Heart right ventricle (tissue), 16 donors: ENCODE measurements at regions not wholly inside any gene's neighbourhood (a gene's known extent, or its start where the extent isn't known, plus 50 kb on each side); places are given as distances from the start of the nearest gene placed in this dataset.

Experiments
- ATAC-seq, 8 donors: fragments of 200-7000 bp; cut with Tn5 transposase; one replicate each; pipeline ENCODE4 v1.9.1; 2020; ENCODE audit warnings: mild to moderate bottlenecking in 8 of 8, moderate library complexity in 8 of 8, moderate number of reproducible peaks in 1 of 8
- DNase-seq, 2 donors: peaks; one replicate each; pipeline ENCODE4 v3.0.0-alpha.2; 2020
- H3K27ac ChIP-seq, 10 donors: fragments of 200-600 bp; sonication (generic) in 2 of 10; one replicate each; pipeline versions ENCODE4 v1.5.0 to v1.8.0; 2020 to 2022; ENCODE audit warnings: mild to moderate bottlenecking in 3 of 10
- H3K27me3 ChIP-seq, 7 donors: fragments of 200-600 bp; one replicate each; pipeline ENCODE4 v1.8.0; 2021 to 2022; ENCODE audit warnings: mild to moderate bottlenecking in 2 of 7
- H3K36me3 ChIP-seq, 9 donors: fragments of 200-600 bp; sonication (generic) in 1 of 9; one replicate each; pipeline versions ENCODE4 v1.5.0 to v1.8.0; 2020 to 2022; ENCODE audit warnings: mild to moderate bottlenecking in 2 of 9
- H3K4me1 ChIP-seq, 9 donors: fragments of 200-600 bp; sonication (generic) in 1 of 9; one replicate each; pipeline versions ENCODE4 v1.5.0 to v1.8.0; 2020 to 2022; ENCODE audit warnings: mild to moderate bottlenecking in 4 of 9
- H3K4me3 ChIP-seq, 10 donors: fragments of 200-600 bp; sonication (generic) in 2 of 10; one replicate each; pipeline versions ENCODE4 v1.5.0 to v1.8.0; 2020 to 2022; ENCODE audit warnings: mild to moderate bottlenecking in 7 of 10, moderate library complexity in 2 of 10
- H3K9me3 ChIP-seq, 11 donors: fragments of 200-600 bp in 10 of 11; sonication (generic) in 2 of 11; one replicate each; pipeline versions ENCODE4 v1.5.0 to v1.8.0; 2013 to 2022; ENCODE audit warnings: mild to moderate bottlenecking in 2 of 11, control low read depth in 1 of 11, moderate library complexity in 1 of 11
- CTCF ChIP-seq, 9 donors: fragments of 200-600 bp; sonication (generic) in 2 of 9; IDR thresholded peaks; one replicate each; pipeline versions ENCODE4 v1.5.0 to v1.8.0; 2021 to 2022; ENCODE audit warnings: antibody characterized with exemption in 9 of 9, mild to moderate bottlenecking in 5 of 9, moderate library complexity in 1 of 9
- WGBS, 2 donors: extraction: QIAGEN DNeasy Blood & Tissue Kit; methylation state at CpG; one replicate each; pipeline ENCODE4 v1.1.7; 2013; ENCODE audit warnings: inconsistent platforms in 1 of 2; 5-methylcytosine and 5-hydroxymethylcytosine counted together
- intact Hi-C, 10 donors: fragments of 100-400 bp; cut with DNase I; formaldehyde crosslinking; loops; one replicate each; pipeline versions ENCODE4 v1.11.1 to v1.14.2; 2022
- donor health status: Arrhythmogenic right ventricular cardiomyopathy.
- donor health status: ischemic (EF 13 %, LVEDD 7.1; RV severe dilation, severe dysfunction).
- donor health status: healthy with polysubstance abuse.
- donor health status: DM: no; HTN: yes; CAD: no.
- donor health status: DM: no; HTN: no; CAD: no.
- donor health status: ischemic (EF 25% LVEDD 6.9; RV normal size, moderate dysfunction).
- donor health status: ischemic (EF 25% LVEDD 5.7; RV mildly dilated, moderate dysfunction).
- donor health status: healthy.
- donor health status: DM: yes; HTN: yes; CAD: no.
- donor health status: Ischemic cardiomyopathy.
- donor health status: ischemic (EF 35%, LVEDD 5.7; RV mildly dilated, moderate dysfunction).
- donor health status: nonischemic (EF 11% LVEDD 7.7; RV severe dilation, severe dysfunction).
- donor health status: DM: yes; HTN: yes; CAD: no.
- donor health status: PGD.
- donor health status: ischemic (EF 29% LVEDD 5.4; RV normal size, mild dysfunction).
- donor health status: nonischemic (EF 23%, LVEDD 6.1; RV moderate dilation, normal function).

DNA sequence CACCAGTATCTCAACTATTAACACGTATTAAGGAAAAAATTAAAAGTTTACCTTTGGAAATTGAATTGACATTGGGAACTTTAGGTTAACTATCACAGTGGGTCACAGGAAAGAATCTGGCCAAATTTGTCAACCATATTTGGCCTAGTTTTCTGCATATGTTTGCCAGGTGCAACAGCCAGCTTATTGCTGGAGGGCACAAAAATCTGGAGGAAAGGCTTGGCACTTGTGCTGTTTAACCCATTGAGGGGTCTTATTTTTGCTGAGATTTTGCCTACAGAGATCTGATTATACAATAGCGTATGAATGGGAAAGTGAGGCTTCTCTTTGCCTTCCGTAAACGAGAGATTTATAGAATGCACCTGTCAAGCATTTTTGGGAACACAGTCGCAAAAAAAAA, 190.4 kb downstream of the PRL start:
- no peaks in the 10 kb centered on the region for H3K27me3 ChIP-seq
- no peaks in the 10 kb centered on the region for H3K36me3 ChIP-seq
- ATAC-seq (no peak), DNase-seq (no peak)
- no peaks in the 10 kb centered on the region for H3K4me1 ChIP-seq
- no peaks in the 10 kb centered on the region for H3K9me3 ChIP-seq
- WGBS, 2 donors: 96 to 97% methylated on average over 5 of the region's 5 CpGs
- no peak overlapping the region for H3K4me3 ChIP-seq
- no peak for TF ChIP-seq CTCF (IDR thresholded peaks at IDR 0.05)
- H3K27ac ChIP-seq: no peak overlapping the region
- intact Hi-C loops: no loop called here

GRCh38 chr6:22106961-22107360, 189.9 kb downstream of the PRL start:
- no peaks in the 10 kb centered on the region for H3K27me3 ChIP-seq
- no peaks in the 10 kb centered on the region for H3K9me3 ChIP-seq
- H3K36me3 ChIP-seq: no peaks in the 10 kb centered on the region
- no peak overlapping the region for H3K4me3 ChIP-seq
- H3K27ac ChIP-seq: no peak overlapping the region
- ATAC-seq (no peak), DNase-seq (no peak)
- intact Hi-C loops: no loop called here
- 66 to 77% methylated on average over 3 of the region's 3 CpGs for WGBS, 2 donors
- no peaks in the 10 kb centered on the region for H3K4me1 ChIP-seq
- no peak for TF ChIP-seq CTCF (IDR thresholded peaks at IDR 0.05)

DNA sequence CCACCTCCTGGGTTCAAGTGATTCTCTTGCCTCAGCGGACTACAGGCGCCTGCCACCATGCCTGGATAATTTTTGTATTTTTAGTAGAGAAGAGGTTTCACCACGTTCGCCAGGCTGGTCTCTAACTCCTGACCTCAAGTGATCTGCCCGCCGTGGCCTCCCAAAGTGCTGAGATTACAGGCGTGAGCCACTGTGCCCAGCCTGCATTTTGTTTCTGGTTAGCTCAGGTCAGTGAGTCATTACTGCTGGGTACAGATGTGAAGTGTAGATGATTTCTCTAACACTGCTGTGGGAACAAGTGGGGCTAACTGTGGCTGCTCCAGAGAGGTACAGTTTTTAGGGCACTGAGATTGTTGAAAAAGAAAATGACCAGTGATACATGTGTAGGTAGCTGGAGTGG, 188.6 kb downstream of the PRL start:
- intact Hi-C loops: no loop called here
- H3K36me3 ChIP-seq: no peaks in the 10 kb centered on the region
- 57 to 63% methylated on average over 7 of the region's 7 CpGs for WGBS, 2 donors
- peaks cover 0 to 11% (median 8%) of the 10 kb centered on the region in 9 donors for H3K4me1 ChIP-seq
- no peak for TF ChIP-seq CTCF (IDR thresholded peaks at IDR 0.05)
- ATAC-seq (peak in 7 of 8 donors; percentile 11 to 95 (median 76)), DNase-seq (peak; percentile 11 to 20)
- H3K27me3 ChIP-seq: no peaks in the 10 kb centered on the region
- no peak overlapping the region for H3K27ac ChIP-seq
- H3K4me3 ChIP-seq: no peak overlapping the region
- H3K9me3 ChIP-seq: no peaks in the 10 kb centered on the region

GRCh38 chr6:22110061-22110460, 186.8 kb downstream of the PRL start:
- Histone ChIP-seq H3K9me3 (no peaks in the 10 kb centered on the region), H3K4me1 (peaks cover 0 to 26% (median 11%) of the 10 kb centered on the region in 9 donors), H3K27ac (no peak overlapping the region), H3K36me3 (no peaks in the 10 kb centered on the region), H3K27me3 (no peaks in the 10 kb centered on the region), H3K4me3 (no peak overlapping the region)
- 86% methylated on average over 6 of the region's 6 CpGs for WGBS, 2 donors
- intact Hi-C loops: no loop called here
- TF ChIP-seq CTCF (IDR thresholded peaks at IDR 0.05): no peak
- DNase-seq (no peak), ATAC-seq (no peak)
